ENCODE measurements at regions not wholly inside any gene's neighbourhood (a gene's known extent, or its start where the extent isn't known, plus 50 kb on each side); places are given as distances from the start of the nearest gene placed in this dataset.
"Not testable (repeated sequence)": the region's sequence is repeated elsewhere in the genome, so short reads cannot be mapped to it uniquely, and the experiment has no call there.

- DNase-seq (ENCODE audit: low spot score); H3K4me1 ChIP-seq (ENCODE audit: insufficient read depth); H3K79me2 ChIP-seq; H3K4me3 ChIP-seq; H3K9me2 ChIP-seq (replicated peaks; ENCODE audit: insufficient read depth); H4K20me1 ChIP-seq (ENCODE audit: insufficient read depth, poor library complexity, severe bottlenecking); H3K9me3 ChIP-seq (ENCODE audit: low read depth); H3K36me3 ChIP-seq (replicated peaks; ENCODE audit: insufficient read depth, low read depth); H3K27ac ChIP-seq; H3K27me3 ChIP-seq; H3K4me2 ChIP-seq; H2AFZ ChIP-seq: not testable (repeated sequence)
- WGBS (ENCODE audit: low lambda C conversion rate, missing lambda C conversion rate), result 98% methylated on average over 8 of the region's 29 CpGs
Observed at GRCh38 chr7:32753872-32754271, 137.7 kb downstream of the KBTBD2 start.

GRCh38 chr7:32748337-32748736 lies 143.2 kb downstream of the KBTBD2 start:
- H3K9me3 ChIP-seq (ENCODE audit: low read depth); H3K4me3 ChIP-seq; H3K4me1 ChIP-seq (ENCODE audit: insufficient read depth); H3K9me2 ChIP-seq (replicated peaks; ENCODE audit: insufficient read depth); H4K20me1 ChIP-seq (ENCODE audit: insufficient read depth, poor library complexity, severe bottlenecking); H2AFZ ChIP-seq; H3K79me2 ChIP-seq; H3K4me2 ChIP-seq; H3K27me3 ChIP-seq; H3K36me3 ChIP-seq (replicated peaks; ENCODE audit: insufficient read depth, low read depth); DNase-seq (ENCODE audit: low spot score); H3K27ac ChIP-seq: not testable (repeated sequence)
- WGBS (ENCODE audit: low lambda C conversion rate, missing lambda C conversion rate), result 59% methylated on average over 2 of the region's 2 CpGs

DNA sequence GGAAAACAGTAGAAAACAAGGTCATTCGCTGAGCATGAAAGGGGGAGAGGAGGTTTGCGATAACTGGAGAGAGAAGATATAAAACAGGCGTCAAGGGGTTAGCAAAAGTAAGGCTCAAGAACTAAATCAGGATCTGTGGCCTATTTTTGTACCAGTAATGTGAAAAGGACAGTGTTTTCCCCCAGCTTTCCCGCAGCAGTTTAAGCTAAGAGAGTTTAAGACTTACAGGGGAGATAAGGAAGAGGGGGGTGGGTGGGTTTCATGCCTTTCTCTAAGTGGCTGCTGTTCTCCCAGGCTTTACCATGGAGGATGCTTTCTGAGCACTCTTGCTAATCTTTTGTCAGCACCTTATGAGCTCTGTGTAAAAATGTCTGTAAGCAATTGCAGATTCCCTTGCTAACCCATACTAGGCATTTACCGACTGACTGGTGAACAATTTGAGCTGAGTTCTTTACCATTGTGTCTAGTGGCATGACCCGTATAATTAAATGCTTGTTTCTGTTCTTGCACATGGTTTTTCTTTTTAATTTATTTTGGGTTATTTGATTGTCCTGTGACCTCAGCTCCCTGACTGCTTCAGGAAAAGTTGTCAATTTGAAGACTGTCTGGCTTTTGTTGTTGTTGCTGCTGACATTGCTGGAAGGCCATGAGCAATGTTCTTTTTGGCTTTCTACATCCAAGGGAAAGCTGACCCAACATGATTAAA lies 144.0 kb downstream of the KBTBD2 start:
- H4K20me1 ChIP-seq (ENCODE audit: insufficient read depth, poor library complexity, severe bottlenecking); H3K36me3 ChIP-seq (replicated peaks; ENCODE audit: insufficient read depth, low read depth); H3K27ac ChIP-seq; H3K4me1 ChIP-seq (ENCODE audit: insufficient read depth); H3K4me3 ChIP-seq; H3K79me2 ChIP-seq; H3K4me2 ChIP-seq; H2AFZ ChIP-seq; H3K27me3 ChIP-seq; H3K9me2 ChIP-seq (replicated peaks; ENCODE audit: insufficient read depth); H3K9me3 ChIP-seq (ENCODE audit: low read depth); DNase-seq (ENCODE audit: low spot score): not testable (repeated sequence)
- 46% methylated on average over 6 of the region's 6 CpGs for WGBS (ENCODE audit: low lambda C conversion rate, missing lambda C conversion rate)

- H3K9me2 ChIP-seq (replicated peaks; ENCODE audit: insufficient read depth); H4K20me1 ChIP-seq (ENCODE audit: insufficient read depth, poor library complexity, severe bottlenecking); H3K4me1 ChIP-seq (ENCODE audit: insufficient read depth); H3K27me3 ChIP-seq; H3K4me2 ChIP-seq; H3K79me2 ChIP-seq; DNase-seq (ENCODE audit: low spot score); H3K27ac ChIP-seq; H3K36me3 ChIP-seq (replicated peaks; ENCODE audit: insufficient read depth, low read depth); H3K9me3 ChIP-seq (ENCODE audit: low read depth); H3K4me3 ChIP-seq; H2AFZ ChIP-seq: not testable (repeated sequence)
- 91% methylated on average over 4 of the region's 4 CpGs for WGBS (ENCODE audit: low lambda C conversion rate, missing lambda C conversion rate)
Observed at GRCh38 chr7:32741853-32742476, 149.6 kb downstream of the KBTBD2 start.

DNA sequence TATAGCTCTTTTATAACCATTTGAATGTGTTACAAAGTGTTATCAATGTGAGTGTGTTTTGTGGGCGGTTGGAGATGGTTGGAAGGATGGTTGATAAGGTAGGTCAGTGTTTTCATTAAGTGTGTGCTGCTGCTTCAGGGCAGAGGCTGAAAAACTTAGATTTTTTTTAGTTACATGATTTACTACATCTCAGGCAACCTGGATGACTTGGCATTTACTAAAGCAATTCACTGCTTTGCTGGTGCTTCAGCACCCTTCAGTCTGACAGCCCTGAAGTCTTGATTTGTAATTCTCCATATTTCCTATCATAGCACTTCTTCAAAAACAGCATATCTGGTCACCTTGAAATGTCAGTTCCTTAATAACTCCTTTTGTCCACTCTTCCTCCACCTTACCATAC lies 151.8 kb downstream of the KBTBD2 start:
- 76% methylated on average over 1 of the region's 1 CpG for WGBS (ENCODE audit: low lambda C conversion rate, missing lambda C conversion rate)
- not testable (repeated sequence) for H3K4me1 ChIP-seq (ENCODE audit: insufficient read depth); H3K4me2 ChIP-seq; H3K9me2 ChIP-seq (replicated peaks; ENCODE audit: insufficient read depth); H4K20me1 ChIP-seq (ENCODE audit: insufficient read depth, poor library complexity, severe bottlenecking); H3K36me3 ChIP-seq (replicated peaks; ENCODE audit: insufficient read depth, low read depth); H3K79me2 ChIP-seq; H3K9me3 ChIP-seq (ENCODE audit: low read depth); H3K27ac ChIP-seq; H3K27me3 ChIP-seq; H3K4me3 ChIP-seq; H2AFZ ChIP-seq; DNase-seq (ENCODE audit: low spot score)

DNA sequence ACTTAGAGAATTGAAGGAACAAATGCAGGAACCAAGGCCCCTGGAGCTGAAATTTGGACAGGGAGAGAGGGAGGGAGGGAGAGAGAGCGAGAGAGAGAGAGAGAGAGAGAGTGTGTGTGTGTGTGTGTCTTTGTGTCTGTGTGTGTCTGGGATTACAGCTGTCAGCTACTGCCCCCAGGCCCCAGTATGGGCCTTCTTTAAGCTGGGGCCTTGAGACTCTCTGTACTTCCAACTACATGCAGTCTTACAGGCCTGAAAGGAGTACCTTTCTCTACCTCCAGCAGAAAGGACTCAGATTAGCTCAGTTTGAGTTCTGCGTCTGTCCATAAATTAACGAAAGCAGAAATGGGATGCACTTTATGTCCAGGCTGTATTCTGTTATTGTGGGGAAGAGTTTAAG lies 153.2 kb downstream of the KBTBD2 start:
- H3K27me3 ChIP-seq; DNase-seq (ENCODE audit: low spot score); H3K36me3 ChIP-seq (replicated peaks; ENCODE audit: insufficient read depth, low read depth); H3K4me3 ChIP-seq; H3K4me1 ChIP-seq (ENCODE audit: insufficient read depth); H3K4me2 ChIP-seq; H3K9me2 ChIP-seq (replicated peaks; ENCODE audit: insufficient read depth); H4K20me1 ChIP-seq (ENCODE audit: insufficient read depth, poor library complexity, severe bottlenecking); H2AFZ ChIP-seq; H3K9me3 ChIP-seq (ENCODE audit: low read depth); H3K79me2 ChIP-seq; H3K27ac ChIP-seq: not testable (repeated sequence)
- WGBS (ENCODE audit: low lambda C conversion rate, missing lambda C conversion rate), result 92% methylated on average over 3 of the region's 3 CpGs

GRCh38 chr7:32732767-32733166 lies 158.8 kb downstream of the KBTBD2 start:
- H3K79me2 ChIP-seq; H2AFZ ChIP-seq; H3K4me3 ChIP-seq; H4K20me1 ChIP-seq (ENCODE audit: insufficient read depth, poor library complexity, severe bottlenecking); H3K4me1 ChIP-seq (ENCODE audit: insufficient read depth); H3K9me2 ChIP-seq (replicated peaks; ENCODE audit: insufficient read depth); H3K27ac ChIP-seq; H3K27me3 ChIP-seq; H3K36me3 ChIP-seq (replicated peaks; ENCODE audit: insufficient read depth, low read depth); H3K9me3 ChIP-seq (ENCODE audit: low read depth); DNase-seq (ENCODE audit: low spot score); H3K4me2 ChIP-seq: not testable (repeated sequence)
- WGBS (ENCODE audit: low lambda C conversion rate, missing lambda C conversion rate), result 78% methylated on average over 4 of the region's 4 CpGs

DNA sequence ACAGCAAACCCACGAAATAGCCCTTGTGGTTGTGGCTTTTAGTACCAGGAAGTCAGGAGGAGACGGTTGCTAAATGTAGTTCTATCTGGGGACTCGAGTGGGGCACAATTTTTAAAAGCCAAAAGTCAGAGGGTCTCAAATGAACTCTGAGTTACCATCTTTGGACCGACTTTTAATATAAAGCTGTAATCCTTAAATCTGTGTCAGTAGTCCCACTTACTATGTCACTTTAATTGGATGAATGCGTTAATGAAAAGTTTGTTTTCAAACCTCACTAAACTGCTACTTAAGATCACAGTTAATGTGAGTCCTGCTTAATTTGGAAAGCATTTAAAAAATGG lies 162.3 kb downstream of the KBTBD2 start:
- H3K9me3 ChIP-seq (ENCODE audit: low read depth); H4K20me1 ChIP-seq (ENCODE audit: insufficient read depth, poor library complexity, severe bottlenecking); H3K9me2 ChIP-seq (replicated peaks; ENCODE audit: insufficient read depth); H3K36me3 ChIP-seq (replicated peaks; ENCODE audit: insufficient read depth, low read depth); H3K27ac ChIP-seq; H3K27me3 ChIP-seq; H3K4me1 ChIP-seq (ENCODE audit: insufficient read depth); H3K4me3 ChIP-seq; H3K79me2 ChIP-seq; DNase-seq (ENCODE audit: low spot score): not testable (repeated sequence)
- peak overlapping the region; percentile 49 for H2AFZ ChIP-seq
- H3K4me2 ChIP-seq, result peak overlapping the region; percentile 85
- WGBS (ENCODE audit: low lambda C conversion rate, missing lambda C conversion rate), result 14% methylated on average over 5 of the region's 5 CpGs

All from hepatocyte (in vitro differentiated cells).